ENCODE measurements at regions not wholly inside any gene's neighbourhood (a gene's known extent, or its start where the extent isn't known, plus 50 kb on each side); places are given as distances from the start of the nearest gene placed in this dataset.

- ChIA-PET POLR2A (no interaction called here), CTCF (interaction anchor here (0.9 kb wide), 1 partner anchor 676 kb away, joined by 3 read pairs; no protein-coding TSS in a partner anchor)
- H3K27me3 Mint-ChIP-seq (ENCODE audit: insufficient read depth, unreplicated experiment): peaks cover 55% of the 10 kb centered on the region
- H3K4me3 Mint-ChIP-seq (ENCODE audit: unreplicated experiment): no peak overlapping the region
- intact Hi-C loops (cut with micrococcal nuclease): no loop called here
- no TSS peak for BruUV-seq (replicated peaks)
- no peak for DNase-seq (ENCODE audit: unreplicated experiment)
- no peak for TF ChIP-seq CTCF (IDR thresholded peaks at IDR 0.05; ENCODE audit: unreplicated experiment)
- H3K27ac Mint-ChIP-seq (ENCODE audit: low read depth, unreplicated experiment): no peak overlapping the region
- peaks cover 4% of the 10 kb centered on the region for H3K4me1 Mint-ChIP-seq (ENCODE audit: insufficient read depth, unreplicated experiment)
- H3K9me3 Mint-ChIP-seq (ENCODE audit: unreplicated experiment): no peaks in the 10 kb centered on the region
- no peaks in the 10 kb centered on the region for H3K36me3 Mint-ChIP-seq (ENCODE audit: insufficient read depth, unreplicated experiment)
These were observed 261.7 kb downstream of the TLE3 start for GRCh38 chr15:69836048-69836447.

GRCh38 chr15:69836526-69837230 is 261.0 kb downstream of the TLE3 start:
- H3K27ac Mint-ChIP-seq (ENCODE audit: low read depth, unreplicated experiment): no peak overlapping the region
- intact Hi-C loops (cut with micrococcal nuclease): no loop called here
- DNase-seq (ENCODE audit: unreplicated experiment): no peak
- no TSS peak for BruUV-seq (replicated peaks)
- CTCF ChIA-PET: interaction anchor here (0.9 kb wide), 1 partner anchor 676 kb away, joined by 3 read pairs; no protein-coding TSS in a partner anchor
- H3K4me1 Mint-ChIP-seq (ENCODE audit: insufficient read depth, unreplicated experiment): peaks cover 4% of the 10 kb centered on the region
- no peaks in the 10 kb centered on the region for H3K9me3 Mint-ChIP-seq (ENCODE audit: unreplicated experiment)
- peaks cover 49% of the 10 kb centered on the region for H3K27me3 Mint-ChIP-seq (ENCODE audit: insufficient read depth, unreplicated experiment)
- H3K36me3 Mint-ChIP-seq (ENCODE audit: insufficient read depth, unreplicated experiment): peaks cover 1% of the 10 kb centered on the region
- H3K4me3 Mint-ChIP-seq (ENCODE audit: unreplicated experiment): no peak overlapping the region
- POLR2A ChIA-PET: no interaction called here
- no peak for TF ChIP-seq CTCF (IDR thresholded peaks at IDR 0.05; ENCODE audit: unreplicated experiment)

- Mint-ChIP-seq H3K27me3 (ENCODE audit: insufficient read depth, unreplicated experiment) (peaks cover 45% of the 10 kb centered on the region), H3K4me3 (ENCODE audit: unreplicated experiment) (no peak overlapping the region)
- DNase-seq (ENCODE audit: unreplicated experiment): no peak
These were observed 259.4 kb downstream of the TLE3 start for GRCh38 chr15:69838338-69838737.

GRCh38 chr15:69838994-69839393 is 258.7 kb downstream of the TLE3 start:
- CTCF ChIA-PET: no interaction called here
- POLR2A ChIA-PET: interaction anchor here (0.6 kb wide), 1 partner anchor 1129 kb away, joined by 5 read pairs; no protein-coding TSS in a partner anchor
- no peaks in the 10 kb centered on the region for H3K9me3 Mint-ChIP-seq (ENCODE audit: unreplicated experiment)
- H3K4me1 Mint-ChIP-seq (ENCODE audit: insufficient read depth, unreplicated experiment): peaks cover 4% of the 10 kb centered on the region
- H3K36me3 Mint-ChIP-seq (ENCODE audit: insufficient read depth, unreplicated experiment): peaks cover 6% of the 10 kb centered on the region
- H3K4me3 Mint-ChIP-seq (ENCODE audit: unreplicated experiment): no peak overlapping the region
- TF ChIP-seq CTCF (IDR thresholded peaks at IDR 0.05; ENCODE audit: unreplicated experiment): no peak
- H3K27ac Mint-ChIP-seq (ENCODE audit: low read depth, unreplicated experiment): no peak overlapping the region
- H3K27me3 Mint-ChIP-seq (ENCODE audit: insufficient read depth, unreplicated experiment): peaks cover 45% of the 10 kb centered on the region
- no peak for DNase-seq (ENCODE audit: unreplicated experiment)
- intact Hi-C loops (cut with micrococcal nuclease): no loop called here
- no TSS peak for BruUV-seq (replicated peaks)

More at GRCh38 chr15:69838338-69838737, 259.4 kb downstream of the TLE3 start:
- H3K27ac Mint-ChIP-seq (ENCODE audit: low read depth, unreplicated experiment): no peak overlapping the region
- no TSS peak for BruUV-seq (replicated peaks)
- H3K36me3 Mint-ChIP-seq (ENCODE audit: insufficient read depth, unreplicated experiment): peaks cover 6% of the 10 kb centered on the region
- TF ChIP-seq CTCF (IDR thresholded peaks at IDR 0.05; ENCODE audit: unreplicated experiment): no peak
- ChIA-PET POLR2A (no interaction called here), CTCF (interaction anchor here (0.6 kb wide), 1 partner anchor 826 kb away, joined by 3 read pairs; no protein-coding TSS in a partner anchor)
- H3K4me1 Mint-ChIP-seq (ENCODE audit: insufficient read depth, unreplicated experiment): peaks cover 4% of the 10 kb centered on the region
- no peaks in the 10 kb centered on the region for H3K9me3 Mint-ChIP-seq (ENCODE audit: unreplicated experiment)
- intact Hi-C loops (cut with micrococcal nuclease): no loop called here
